ENCODE measurements at regions not wholly inside any gene's neighbourhood (a gene's known extent, or its start where the extent isn't known, plus 50 kb on each side); places are given as distances from the start of the nearest gene placed in this dataset.

- peaks cover 0 to 3% (median 0%) of the 10 kb centered on the region in 3 donors for H3K9me3 ChIP-seq (ENCODE audit: control extremely low read depth in 1 of 3, control insufficient read depth in 2 of 3, insufficient read depth in 1 of 3, low read length in 2 of 3)
- H3K36me3 ChIP-seq (replicated peaks in 1 of 2; ENCODE audit: control extremely low read depth in 1 of 2, control insufficient read depth in 1 of 2, extremely low read depth in 1 of 2, insufficient read depth in 2 of 2, low read length in 1 of 2), result no peaks in the 10 kb centered on the region
- H3K4me1 Mint-ChIP-seq, result no peaks in the 10 kb centered on the region
- no peak overlapping the region for H3K4me3 ChIP-seq (ENCODE audit: control extremely low read depth in 1 of 5, extremely low read depth in 1 of 5, insufficient read depth in 1 of 5, low read depth in 2 of 5, low read length in 4 of 5)
- no peak overlapping the region for H3K4me2 ChIP-seq (replicated peaks; ENCODE audit: low read depth, low read length, poor library complexity, severe bottlenecking)
- H2AFZ ChIP-seq (ENCODE audit: insufficient read depth, low read depth, low read length, poor library complexity, severe bottlenecking), result no peak overlapping the region
- H3K9ac ChIP-seq (ENCODE audit: low read length), result no peak overlapping the region
- no peak for DNase-seq
- no peak overlapping the region for H3K4me3 Mint-ChIP-seq
- H3K4me1 ChIP-seq (ENCODE audit: control insufficient read depth in 2 of 2, insufficient read depth in 2 of 2, low read length in 2 of 2), result no peaks in the 10 kb centered on the region
- ATAC-seq (ENCODE audit: low read depth), result no peak
- H3K27ac Mint-ChIP-seq, result no peak overlapping the region
- POLR2A ChIA-PET, result no interaction called here
- intact Hi-C loops (cut with micrococcal nuclease), result no loop called here
- H3K27me3 Mint-ChIP-seq, result no peaks in the 10 kb centered on the region
- no peak for TF ChIP-seq EZH2 (IDR thresholded peaks at IDR 0.05; ENCODE audit: borderline replicate concordance, insufficient read depth, low read depth, low read length, poor library complexity, severe bottlenecking)
- no peak for TF ChIP-seq CTCF (IDR thresholded peaks at IDR 0.05)
- H4K20me1 ChIP-seq (ENCODE audit: control insufficient read depth, insufficient read depth, low read length, poor library complexity, severe bottlenecking), result no peaks in the 10 kb centered on the region
- H3K79me2 ChIP-seq (ENCODE audit: control insufficient read depth, insufficient read depth, low read length), result no peaks in the 10 kb centered on the region
- CTCF ChIA-PET, result no interaction called here
- H3K9me3 Mint-ChIP-seq (ENCODE audit: insufficient read depth), result peaks cover 2% of the 10 kb centered on the region
- H3K27me3 ChIP-seq (replicated peaks in 1 of 4; ENCODE audit: control extremely low read depth in 1 of 4, control insufficient read depth in 3 of 4, insufficient read depth in 4 of 4, low read length in 3 of 4), result no peaks in the 10 kb centered on the region
- H3K27ac ChIP-seq (ENCODE audit: low read length in 2 of 2), result no peak overlapping the region
Measured at GRCh38 chr11:96707273-96707672, 317.5 kb downstream of the JRKL start.

DNA sequence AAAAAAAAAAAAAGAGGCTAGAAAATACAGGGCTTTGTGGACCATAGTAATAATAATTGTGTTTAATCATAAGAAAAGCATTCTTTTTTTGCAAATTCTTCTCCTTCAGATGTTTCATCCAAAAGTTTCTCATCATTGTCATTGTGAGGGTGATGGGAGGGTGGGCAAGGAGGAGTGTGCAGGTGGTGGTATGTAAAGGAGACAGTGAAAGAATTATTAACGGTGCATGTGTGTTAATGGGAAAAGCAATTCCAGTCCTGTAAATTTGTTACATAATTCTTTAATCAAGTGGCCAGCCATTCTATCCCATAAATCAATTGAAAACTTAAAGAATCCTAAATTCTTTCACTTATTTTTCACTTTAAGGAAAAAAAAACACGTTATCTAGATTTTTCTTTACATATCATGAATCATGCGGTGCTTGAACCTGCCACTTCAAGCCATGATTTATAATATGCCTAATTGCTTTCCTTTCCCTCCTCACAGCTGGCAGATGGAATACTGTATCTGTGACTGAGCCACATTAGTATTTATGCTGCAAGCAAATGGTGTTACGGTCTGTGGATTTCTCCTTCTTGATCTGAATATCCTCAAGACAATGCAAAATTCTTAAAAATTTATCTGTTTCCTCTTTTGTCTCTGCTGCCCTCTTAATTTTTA lies 318.5 kb downstream of the JRKL start:
- H3K4me1 Mint-ChIP-seq, result no peaks in the 10 kb centered on the region
- intact Hi-C loops (cut with micrococcal nuclease), result no loop called here
- no peak overlapping the region for H2AFZ ChIP-seq (ENCODE audit: insufficient read depth, low read depth, low read length, poor library complexity, severe bottlenecking)
- no peaks in the 10 kb centered on the region for H3K4me1 ChIP-seq (ENCODE audit: control insufficient read depth in 2 of 2, insufficient read depth in 2 of 2, low read length in 2 of 2)
- H3K27ac Mint-ChIP-seq, result no peak overlapping the region
- H3K4me2 ChIP-seq (replicated peaks; ENCODE audit: low read depth, low read length, poor library complexity, severe bottlenecking), result no peak overlapping the region
- POLR2A ChIA-PET, result no interaction called here
- H3K36me3 ChIP-seq (replicated peaks in 1 of 2; ENCODE audit: control extremely low read depth in 1 of 2, control insufficient read depth in 1 of 2, extremely low read depth in 1 of 2, insufficient read depth in 2 of 2, low read length in 1 of 2), result no peaks in the 10 kb centered on the region
- no peak overlapping the region for H3K27ac ChIP-seq (ENCODE audit: low read length in 2 of 2)
- no peak overlapping the region for H3K9ac ChIP-seq (ENCODE audit: low read length)
- H3K27me3 ChIP-seq (replicated peaks in 1 of 4; ENCODE audit: control extremely low read depth in 1 of 4, control insufficient read depth in 3 of 4, insufficient read depth in 4 of 4, low read length in 3 of 4), result no peaks in the 10 kb centered on the region
- no peak for ATAC-seq (ENCODE audit: low read depth)
- H3K79me2 ChIP-seq (ENCODE audit: control insufficient read depth, insufficient read depth, low read length), result no peaks in the 10 kb centered on the region
- H3K27me3 Mint-ChIP-seq, result no peaks in the 10 kb centered on the region
- no peak overlapping the region for H3K4me3 Mint-ChIP-seq
- TF ChIP-seq CTCF (IDR thresholded peaks at IDR 0.05) (no peak), EZH2 (IDR thresholded peaks at IDR 0.05; ENCODE audit: borderline replicate concordance, insufficient read depth, low read depth, low read length, poor library complexity, severe bottlenecking) (no peak)
- H4K20me1 ChIP-seq (ENCODE audit: control insufficient read depth, insufficient read depth, low read length, poor library complexity, severe bottlenecking), result no peaks in the 10 kb centered on the region
- WGBS (ENCODE audit: insufficient coverage), result no CpG with 5 or more reads among the region's 4 CpGs
- H3K4me3 ChIP-seq (ENCODE audit: control extremely low read depth in 1 of 5, extremely low read depth in 1 of 5, insufficient read depth in 1 of 5, low read depth in 2 of 5, low read length in 4 of 5), result no peak overlapping the region
- no peak for DNase-seq
- peaks cover 2% of the 10 kb centered on the region for H3K9me3 Mint-ChIP-seq (ENCODE audit: insufficient read depth)
- CTCF ChIA-PET, result no interaction called here
- peaks cover 0 to 3% (median 1%) of the 10 kb centered on the region in 3 donors for H3K9me3 ChIP-seq (ENCODE audit: control extremely low read depth in 1 of 3, control insufficient read depth in 2 of 3, insufficient read depth in 1 of 3, low read length in 2 of 3)
